Activated B cell treated with CpG ODN at 0.5 μM for 24 hours (primary cell): ENCODE measurements at regions not wholly inside any gene's neighbourhood (a gene's known extent, or its start where the extent isn't known, plus 50 kb on each side); places are given as distances from the start of the nearest gene placed in this dataset.

Experiments
- ATAC-seq: fragments of 200-7000 bp; cut with Tn5 transposase; one replicate; pipeline ENCODE4 v1.10.0; 2021; ENCODE audit warnings: low read depth, mild to moderate bottlenecking, moderate library complexity
- CTCF ChIA-PET: fragments of 350-600 bp; sonication (Branson Sonifier 250); formaldehyde crosslinking; loops from one replicate; lab custom pipeline; 2021; ENCODE audit warnings: antibody characterized with exemption; lab: Charles Lee
- POLR2A ChIA-PET: fragments of 350-600 bp; sonication (Branson Sonifier 250); formaldehyde crosslinking; loops from one replicate; lab custom pipeline; 2021; ENCODE audit warnings: antibody characterized with exemption; lab: Charles Lee
- DNase-seq: peaks from one replicate; pipeline ENCODE4 v3.0.0; 2022
- H3K27ac Mint-ChIP-seq: one replicate; pipeline ENCODE4 v1.8.0; 2020; ENCODE audit warnings: mixed read lengths
- H3K27me3 Mint-ChIP-seq: one replicate; pipeline ENCODE4 v1.8.0; 2021; ENCODE audit warnings: mixed read lengths
- H3K36me3 Mint-ChIP-seq: one replicate; pipeline ENCODE4 v1.8.0; 2021; ENCODE audit warnings: low read depth, mixed read lengths
- H3K4me1 Mint-ChIP-seq: one replicate; pipeline ENCODE4 v1.8.0; 2021; ENCODE audit warnings: mixed read lengths
- H3K4me3 Mint-ChIP-seq: one replicate; pipeline ENCODE4 v1.8.0; 2020; ENCODE audit warnings: mild to moderate bottlenecking, mixed read lengths
- H3K9me3 Mint-ChIP-seq: one replicate; pipeline ENCODE4 v1.8.0; 2020; ENCODE audit warnings: mixed read lengths
- CTCF ChIP-seq: fragments of 200-600 bp; IDR thresholded peaks from one replicate; pipeline ENCODE4 v1.8.0; 2022; ENCODE audit warnings: antibody characterized with exemption, mild to moderate bottlenecking
- intact Hi-C: fragments of 100-400 bp; cut with micrococcal nuclease; formaldehyde crosslinking; loops from one replicate; pipeline ENCODE4 v1.15.1; 2024

GRCh38 chr5:88952996-88953643 lies 70.1 kb upstream of the MEF2C start:
- Mint-ChIP-seq H3K4me1 (peaks cover 21% of the 10 kb centered on the region), H3K27me3 (no peaks in the 10 kb centered on the region), H3K9me3 (no peaks in the 10 kb centered on the region), H3K27ac (no peak overlapping the region), H3K4me3 (no peak overlapping the region), H3K36me3 (no peaks in the 10 kb centered on the region)
- ATAC-seq (no peak), DNase-seq (no peak)
- POLR2A ChIA-PET, result interaction anchor here (0.6 kb wide), 2 partner anchors 61 to 87 kb away, joined by 3 to 8 read pairs; no protein-coding TSS in a partner anchor
- intact Hi-C loops, result loop anchor here (2.0 kb wide), 1 partner anchor 18 kb away; no protein-coding TSS in a partner anchor
- TF ChIP-seq CTCF, result no peak
- CTCF ChIA-PET, result no interaction called here

- Mint-ChIP-seq H3K27me3 (no peaks in the 10 kb centered on the region), H3K27ac (no peak overlapping the region), H3K36me3 (no peaks in the 10 kb centered on the region), H3K9me3 (no peaks in the 10 kb centered on the region), H3K4me1 (peaks cover 21% of the 10 kb centered on the region), H3K4me3 (no peak overlapping the region)
- ChIA-PET CTCF (no interaction called here), POLR2A (interaction anchor here (0.6 kb wide), 2 partner anchors 78 to 86 kb away, joined by 6 to 8 read pairs; no protein-coding TSS in a partner anchor)
- TF ChIP-seq CTCF, result no peak
- intact Hi-C loops, result loop anchor here (2.0 kb wide), 1 partner anchor 18 kb away; no protein-coding TSS in a partner anchor
- ATAC-seq (no peak), DNase-seq (no peak)
Measured at GRCh38 chr5:88952344-88952743, 69.4 kb upstream of the MEF2C start.

DNA sequence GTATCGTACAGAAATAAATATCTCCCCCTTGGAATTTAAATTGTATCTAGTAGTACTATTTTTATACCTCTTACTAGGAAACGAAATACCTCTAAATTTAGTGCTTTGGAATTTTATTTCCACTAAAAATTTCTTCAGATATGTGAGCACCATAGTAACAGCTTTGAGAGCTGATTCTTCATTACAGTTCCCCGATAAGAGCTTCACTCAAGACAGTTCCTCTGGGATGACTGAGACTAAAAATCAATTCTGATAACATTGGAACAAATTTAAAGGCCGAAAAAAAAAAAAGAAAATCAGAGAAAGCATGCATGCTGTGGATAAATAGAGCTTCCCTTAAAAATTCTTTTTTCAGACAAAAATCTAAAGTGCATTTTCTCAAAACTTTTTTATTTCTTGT lies 68.5 kb upstream of the MEF2C start:
- Mint-ChIP-seq H3K4me3 (no peak overlapping the region), H3K27ac (no peak overlapping the region), H3K36me3 (no peaks in the 10 kb centered on the region), H3K4me1 (peaks cover 21% of the 10 kb centered on the region), H3K27me3 (no peaks in the 10 kb centered on the region), H3K9me3 (no peaks in the 10 kb centered on the region)
- intact Hi-C loops, result no loop called here
- DNase-seq, result no peak
- TF ChIP-seq CTCF, result no peak
- no peak for ATAC-seq
- POLR2A ChIA-PET, result no interaction called here
- CTCF ChIA-PET, result no interaction called here

GRCh38 chr5:88948746-88949600 lies 66.0 kb upstream of the MEF2C start:
- intact Hi-C loops, result no loop called here
- DNase-seq (no peak), ATAC-seq (no peak)
- ChIA-PET CTCF (no interaction called here), POLR2A (interaction anchor here (0.6 kb wide), 1 partner anchor 227 kb away, joined by 4 read pairs; no protein-coding TSS in a partner anchor)
- no peak overlapping the region for H3K27ac Mint-ChIP-seq
- peaks cover 22% of the 10 kb centered on the region for H3K4me1 Mint-ChIP-seq
- no peak overlapping the region for H3K4me3 Mint-ChIP-seq
- no peaks in the 10 kb centered on the region for H3K27me3 Mint-ChIP-seq
- no peak for TF ChIP-seq CTCF
- H3K36me3 Mint-ChIP-seq, result no peaks in the 10 kb centered on the region
- H3K9me3 Mint-ChIP-seq, result no peaks in the 10 kb centered on the region
